Gastrocnemius medialis (tissue), 4 donors: ENCODE measurements at regions not wholly inside any gene's neighbourhood (a gene's known extent, or its start where the extent isn't known, plus 50 kb on each side); places are given as distances from the start of the nearest gene placed in this dataset.

ENCODE experiments used
- POLR2A ChIP-seq, 2 donors: fragments of 450-650 bp; IDR thresholded peaks; one replicate each; pipeline ENCODE4 v1.6.1; 2017; ENCODE audit warnings: antibody characterized with exemption in 2 of 2, mild to moderate bottlenecking in 2 of 2, moderate library complexity in 2 of 2
- TF ChIP-seq, protein P1 (sequence below), 5 experiments: fragments of 450-650 bp in 3 of 5; fragments of 200-600 bp in 2 of 5; sonication (generic) in 2 of 5; IDR thresholded peaks in 4 of 5; conservative IDR thresholded peaks in 1 of 5; 1 replicate in 4 of 5; 2 replicates in 1 of 5; pipeline ENCODE4 v1.5.1; 2016 to 2019; ENCODE audit warnings: antibody characterized with exemption in 5 of 5, mild to moderate bottlenecking in 3 of 5, moderate library complexity in 3 of 5

DNA sequence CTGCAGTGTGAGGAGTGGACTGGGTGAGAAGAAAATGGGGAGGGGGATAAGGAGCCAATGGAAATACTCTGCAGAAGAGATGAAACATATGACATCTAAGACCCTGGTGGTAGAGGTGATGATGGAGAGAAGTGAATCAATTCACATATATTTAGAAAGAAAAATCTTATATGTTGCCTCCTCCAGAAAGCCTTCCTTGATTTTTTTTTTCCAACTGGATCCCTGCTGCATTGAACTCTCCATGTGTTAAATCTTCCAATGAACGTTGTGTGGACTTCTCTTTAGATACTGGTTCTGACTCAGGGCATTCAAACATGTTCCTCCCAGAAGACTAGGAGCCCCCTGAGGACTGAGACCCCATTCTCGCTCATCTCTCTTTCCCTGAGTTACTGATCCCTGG, 348.3 kb downstream of the TSHZ3 start:
- TF ChIP-seq, protein P1, sequence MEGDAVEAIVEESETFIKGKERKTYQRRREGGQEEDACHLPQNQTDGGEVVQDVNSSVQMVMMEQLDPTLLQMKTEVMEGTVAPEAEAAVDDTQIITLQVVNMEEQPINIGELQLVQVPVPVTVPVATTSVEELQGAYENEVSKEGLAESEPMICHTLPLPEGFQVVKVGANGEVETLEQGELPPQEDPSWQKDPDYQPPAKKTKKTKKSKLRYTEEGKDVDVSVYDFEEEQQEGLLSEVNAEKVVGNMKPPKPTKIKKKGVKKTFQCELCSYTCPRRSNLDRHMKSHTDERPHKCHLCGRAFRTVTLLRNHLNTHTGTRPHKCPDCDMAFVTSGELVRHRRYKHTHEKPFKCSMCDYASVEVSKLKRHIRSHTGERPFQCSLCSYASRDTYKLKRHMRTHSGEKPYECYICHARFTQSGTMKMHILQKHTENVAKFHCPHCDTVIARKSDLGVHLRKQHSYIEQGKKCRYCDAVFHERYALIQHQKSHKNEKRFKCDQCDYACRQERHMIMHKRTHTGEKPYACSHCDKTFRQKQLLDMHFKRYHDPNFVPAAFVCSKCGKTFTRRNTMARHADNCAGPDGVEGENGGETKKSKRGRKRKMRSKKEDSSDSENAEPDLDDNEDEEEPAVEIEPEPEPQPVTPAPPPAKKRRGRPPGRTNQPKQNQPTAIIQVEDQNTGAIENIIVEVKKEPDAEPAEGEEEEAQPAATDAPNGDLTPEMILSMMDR (IDR thresholded peaks at IDR 0.05 in 4 of 5, conservative IDR thresholded peaks at IDR 0.05 in 1 of 5): no peak
- no peak for TF ChIP-seq POLR2A (IDR thresholded peaks at IDR 0.05)
